Common myeloid progenitor, CD34-positive (primary cell): ENCODE measurements at regions not wholly inside any gene's neighbourhood (a gene's known extent, or its start where the extent isn't known, plus 50 kb on each side); places are given as distances from the start of the nearest gene placed in this dataset.

ENCODE experiments used
- CTCF ChIA-PET: fragments of 350-600 bp; sonication (Branson Sonifier 250); formaldehyde crosslinking; loops from one replicate; lab custom pipeline; 2021; ENCODE audit warnings: antibody characterized with exemption; lab: Charles Lee
- POLR2A ChIA-PET: fragments of 350-600 bp; sonication (Branson Sonifier 250); formaldehyde crosslinking; loops from one replicate; lab custom pipeline; 2021; ENCODE audit warnings: antibody characterized with exemption; lab: Charles Lee
- DNase-seq, 3 donors: peaks; one replicate each; pipeline versions ENCODE4 v3.0.0 to v3.0.0-alpha.2; 2013
- H3K27ac ChIP-seq, 2 experiments: 1 replicate in 1 of 2; 2 replicates in 1 of 2; pipeline ENCODE4 v1.7.0; 2013; ENCODE audit warnings: inconsistent platforms in 2 of 2, low read length in 2 of 2, mild to moderate bottlenecking in 2 of 2, low read depth in 1 of 2, moderate library complexity in 1 of 2; ENCODE audit not compliant: severe bottlenecking in 2 of 2, insufficient read depth in 1 of 2, poor library complexity in 1 of 2
- H3K27me3 ChIP-seq, 5 experiments: replicated peaks in 2 of 5; 1 replicate in 3 of 5; 2 replicates in 2 of 5; pipeline versions ENCODE4 v1.6.1 to v1.7.0; 2013; ENCODE audit warnings: low read length in 4 of 5, mild to moderate bottlenecking in 2 of 5, moderate library complexity in 2 of 5, inconsistent platforms in 1 of 5; ENCODE audit not compliant: insufficient read depth in 5 of 5, control insufficient read depth in 4 of 5
- H3K36me3 ChIP-seq, 4 experiments: 1 replicate in 2 of 4; 2 replicates in 2 of 4; pipeline versions ENCODE4 v1.6.1 to v1.7.0; 2013; ENCODE audit warnings: low read length in 3 of 4, control low read depth in 1 of 4, mild to moderate bottlenecking in 1 of 4; ENCODE audit not compliant: control insufficient read depth in 4 of 4, insufficient read depth in 4 of 4
- H3K4me1 ChIP-seq, 4 experiments: 1 replicate in 3 of 4; 2 replicates in 1 of 4; pipeline versions ENCODE4 v1.6.1 to v1.7.1; 2013; ENCODE audit warnings: low read length in 3 of 4, mild to moderate bottlenecking in 3 of 4, control low read depth in 1 of 4, inconsistent platforms in 1 of 4, moderate library complexity in 1 of 4; ENCODE audit not compliant: control insufficient read depth in 4 of 4, insufficient read depth in 4 of 4; ENCODE audit errors: control extremely low read depth in 1 of 4
- H3K4me3 ChIP-seq, 7 experiments: 1 replicate in 4 of 7; 2 replicates in 3 of 7; pipeline versions ENCODE4 v1.5.1 to v1.7.0; 2013; ENCODE audit warnings: mild to moderate bottlenecking in 7 of 7, low read length in 6 of 7, moderate library complexity in 6 of 7, inconsistent platforms in 2 of 7, low read depth in 2 of 7, control low read depth in 1 of 7; ENCODE audit not compliant: insufficient read depth in 4 of 7, control insufficient read depth in 1 of 7; ENCODE audit errors: extremely low read depth in 1 of 7
- H3K9me3 ChIP-seq, 5 experiments: 1 replicate in 4 of 5; 2 replicates in 1 of 5; pipeline versions ENCODE4 v1.6.1 to v1.7.1; 2013; ENCODE audit warnings: low read length in 4 of 5, mild to moderate bottlenecking in 2 of 5, inconsistent platforms in 1 of 5, low read depth in 1 of 5, moderate library complexity in 1 of 5; ENCODE audit not compliant: control insufficient read depth in 4 of 5, insufficient read depth in 2 of 5; ENCODE audit errors: control extremely low read depth in 1 of 5
- WGBS: methylation state at CpG from one replicate; pipeline ENCODE4 v1.1.5; 2013; ENCODE audit not compliant: insufficient coverage; 5-methylcytosine and 5-hydroxymethylcytosine counted together

GRCh38 chr4:181948839-181949382 lies 294.3 kb upstream of the TENM3 start:
- ChIA-PET POLR2A (no interaction called here), CTCF (no interaction called here)
- H3K4me1 ChIP-seq, result no peaks in the 10 kb centered on the region
- no peak overlapping the region for H3K4me3 ChIP-seq
- 95% methylated on average over 2 of the region's 3 CpGs for WGBS
- no peaks in the 10 kb centered on the region for H3K9me3 ChIP-seq
- H3K36me3 ChIP-seq, result no peaks in the 10 kb centered on the region
- H3K27me3 ChIP-seq, result no peaks in the 10 kb centered on the region
- DNase-seq, result no peak
- H3K27ac ChIP-seq, result no peak overlapping the region

DNA sequence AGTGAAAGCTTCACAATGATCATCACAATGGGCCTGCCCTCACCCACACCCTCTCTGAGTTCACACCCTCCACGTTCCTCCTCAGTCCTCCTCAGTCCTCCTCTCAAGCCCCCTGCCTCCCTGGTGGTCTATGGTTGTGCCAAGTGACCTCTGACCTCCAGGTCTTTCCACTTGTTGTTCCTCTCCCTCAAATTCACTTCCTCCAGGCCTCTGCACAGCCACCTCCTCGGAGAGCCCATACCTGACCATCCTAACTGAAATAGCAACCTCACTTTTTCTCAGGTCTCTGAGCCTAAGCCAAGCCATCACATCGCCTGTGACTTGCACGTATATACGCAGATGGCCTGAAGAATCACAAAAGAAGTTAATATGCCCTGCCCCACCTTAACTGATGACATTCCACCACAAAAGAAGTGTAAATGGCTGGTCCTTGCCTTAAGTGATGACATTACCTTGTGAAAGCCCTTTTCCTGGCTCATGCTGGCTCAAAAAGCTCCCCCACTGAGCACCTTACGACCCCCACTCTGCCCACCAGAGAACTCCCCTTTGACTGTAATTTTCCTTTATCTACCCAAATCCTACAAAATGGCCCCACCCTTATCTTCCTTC lies 293.4 kb upstream of the TENM3 start:
- 77% methylated on average over 6 of the region's 6 CpGs for WGBS
- no peak for DNase-seq
- H3K27ac ChIP-seq, result no peak overlapping the region
- CTCF ChIA-PET, result no interaction called here
- H3K36me3 ChIP-seq, result no peaks in the 10 kb centered on the region
- no peak overlapping the region for H3K4me3 ChIP-seq
- H3K4me1 ChIP-seq, result no peaks in the 10 kb centered on the region
- H3K27me3 ChIP-seq, result no peaks in the 10 kb centered on the region
- POLR2A ChIA-PET, result no interaction called here
- H3K9me3 ChIP-seq, result no peaks in the 10 kb centered on the region

- POLR2A ChIA-PET, result no interaction called here
Measured at GRCh38 chr4:181950372-181951127, 292.7 kb upstream of the TENM3 start.

DNA sequence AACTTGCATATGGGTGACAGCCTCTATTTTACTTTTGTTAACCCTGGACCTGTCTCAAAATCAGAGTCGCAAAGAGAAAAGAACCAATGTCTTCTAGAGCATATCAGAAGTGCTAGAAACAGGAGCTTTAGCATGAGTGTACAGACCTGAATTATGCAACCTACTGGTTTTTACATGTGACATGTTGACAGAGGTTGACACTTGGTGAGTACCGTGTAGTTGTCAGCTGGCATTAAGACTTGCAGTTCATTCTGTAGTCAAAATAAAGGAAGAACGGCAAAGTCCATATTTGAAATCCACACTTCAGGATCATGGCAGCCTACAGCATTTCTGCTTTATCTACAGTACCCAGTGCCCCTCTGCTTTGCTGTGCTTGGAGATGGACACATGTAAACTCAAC lies 291.9 kb upstream of the TENM3 start:
- CTCF ChIA-PET, result no interaction called here
- Histone ChIP-seq H3K9me3 (no peaks in the 10 kb centered on the region), H3K27me3 (no peaks in the 10 kb centered on the region), H3K27ac (no peak overlapping the region), H3K4me1 (no peaks in the 10 kb centered on the region), H3K36me3 (no peaks in the 10 kb centered on the region), H3K4me3 (no peak overlapping the region)
- POLR2A ChIA-PET, result no interaction called here
- DNase-seq, result no peak
- WGBS, result 100% methylated on average over 3 of the region's 3 CpGs

More at GRCh38 chr4:181950372-181951127, 292.7 kb upstream of the TENM3 start:
- Histone ChIP-seq H3K9me3 (no peaks in the 10 kb centered on the region), H3K36me3 (no peaks in the 10 kb centered on the region), H3K27me3 (no peaks in the 10 kb centered on the region), H3K4me3 (no peak overlapping the region), H3K27ac (no peak overlapping the region), H3K4me1 (no peaks in the 10 kb centered on the region)
- DNase-seq, result no peak
- CTCF ChIA-PET, result no interaction called here
- 98% methylated on average over 5 of the region's 6 CpGs for WGBS

- no peaks in the 10 kb centered on the region for H3K27me3 ChIP-seq
- no peak overlapping the region for H3K4me3 ChIP-seq
- no peaks in the 10 kb centered on the region for H3K36me3 ChIP-seq
- POLR2A ChIA-PET, result no interaction called here
- H3K27ac ChIP-seq, result no peak overlapping the region
- 87% methylated on average over 7 of the region's 7 CpGs for WGBS
- CTCF ChIA-PET, result no interaction called here
- no peaks in the 10 kb centered on the region for H3K4me1 ChIP-seq
- DNase-seq, result no peak
- H3K9me3 ChIP-seq, result no peaks in the 10 kb centered on the region
Measured at GRCh38 chr4:181952478-181952877, 290.7 kb upstream of the TENM3 start.

- H3K9me3 ChIP-seq, result no peaks in the 10 kb centered on the region
- no peaks in the 10 kb centered on the region for H3K36me3 ChIP-seq
- no peak overlapping the region for H3K27ac ChIP-seq
- no peaks in the 10 kb centered on the region for H3K27me3 ChIP-seq
- H3K4me3 ChIP-seq, result no peak overlapping the region
- WGBS, result 80% methylated on average over 1 of the region's 3 CpGs
- ChIA-PET CTCF (no interaction called here), POLR2A (no interaction called here)
- no peaks in the 10 kb centered on the region for H3K4me1 ChIP-seq
- no peak for DNase-seq
Measured at GRCh38 chr4:181956512-181956911, 286.7 kb upstream of the TENM3 start.

DNA sequence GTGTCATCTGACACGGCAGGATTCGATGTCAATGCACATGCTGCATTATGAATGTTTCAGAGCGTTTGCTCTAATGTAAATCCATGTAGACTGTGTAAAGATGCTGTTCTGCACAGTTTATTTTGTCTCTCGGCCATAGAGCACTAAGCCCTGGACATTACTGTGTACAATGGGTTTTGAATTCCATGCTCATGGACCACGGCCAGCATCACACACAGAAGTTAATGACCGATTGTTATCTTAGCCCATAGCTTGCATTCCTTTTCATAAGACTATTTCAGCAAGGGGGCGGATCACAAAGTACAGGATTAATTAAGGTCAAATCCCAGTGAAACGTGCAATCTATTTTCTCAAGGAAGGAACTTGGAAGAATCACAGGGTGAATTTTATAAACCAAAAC lies 286.1 kb upstream of the TENM3 start:
- 95% methylated on average over 6 of the region's 8 CpGs for WGBS

More for the DNA sequence above, 286.1 kb upstream of the TENM3 start:
- H3K27ac ChIP-seq, result no peak overlapping the region
- no peaks in the 10 kb centered on the region for H3K4me1 ChIP-seq
- no peak overlapping the region for H3K4me3 ChIP-seq
- no peaks in the 10 kb centered on the region for H3K9me3 ChIP-seq
- no peaks in the 10 kb centered on the region for H3K36me3 ChIP-seq
- no peaks in the 10 kb centered on the region for H3K27me3 ChIP-seq
- ChIA-PET CTCF (no interaction called here), POLR2A (no interaction called here)
- DNase-seq, result no peak
